RWPE1 (cell line): ENCODE measurements at regions not wholly inside any gene's neighbourhood (a gene's known extent, or its start where the extent isn't known, plus 50 kb on each side); places are given as distances from the start of the nearest gene placed in this dataset.
A peak's percentile ranks its signal among the peaks of the same experiment; 100 is the strongest.

Experiments used
- CTCF ChIA-PET: fragments of 350-600 bp; sonication (Branson Sonifier 250); formaldehyde crosslinking; extraction: SDS; loops from one replicate; lab custom pipeline; 2021; lab: Yijun Ruan, JAX
- POLR2A ChIA-PET: fragments of 400-600 bp; formaldehyde crosslinking; extraction: SDS; loops from one replicate; lab custom pipeline; 2020; ENCODE audit warnings: antibody characterized with exemption; ENCODE audit not compliant: low non-redundant PET; lab: Yijun Ruan, JAX
- DNase-seq: peaks from one replicate; pipeline ENCODE4 v3.0.0; 2012; ENCODE audit warnings: low spot score
- H3K27ac ChIP-seq: fragments of 450-650 bp; 2 replicates; pipeline ENCODE4 v1.5.1; 2017
- CTCF ChIP-seq: fragments of 450-650 bp; conservative IDR thresholded peaks from 2 replicates; pipeline ENCODE4 v1.5.1; 2017; ENCODE audit warnings: low read depth, mild to moderate bottlenecking

- H3K27ac ChIP-seq: no peak overlapping the region
- no peak for DNase-seq
- CTCF ChIA-PET: interaction anchor here (0.5 kb wide), 1 partner anchor 34 kb away, joined by 3 read pairs; no protein-coding TSS in a partner anchor
- POLR2A ChIA-PET: no interaction called here
- TF ChIP-seq CTCF: no peak
These were observed 106.0 kb upstream of the FAR2 start for GRCh38 chr12:29043069-29043468.

- CTCF ChIA-PET: interaction anchor here (0.6 kb wide), 1 partner anchor 10 kb away, joined by 3 read pairs; no protein-coding TSS in a partner anchor
- H3K27ac ChIP-seq: no peak overlapping the region
- no peak for TF ChIP-seq CTCF
- POLR2A ChIA-PET: no interaction called here
- DNase-seq: no peak
These were observed 104.3 kb upstream of the FAR2 start for GRCh38 chr12:29044799-29045198.

- ChIA-PET POLR2A (no interaction called here), CTCF (interaction anchor here (0.7 kb wide), 1 partner anchor 648 kb away, joined by 3 read pairs; no protein-coding TSS in a partner anchor)
- TF ChIP-seq CTCF: no peak
- no peak overlapping the region for H3K27ac ChIP-seq
- DNase-seq: no peak
These were observed 100.3 kb upstream of the FAR2 start for GRCh38 chr12:29048787-29049186.

GRCh38 chr12:29050503-29050902 lies 98.6 kb upstream of the FAR2 start:
- no peak for TF ChIP-seq CTCF
- no peak for DNase-seq
- H3K27ac ChIP-seq: no peak overlapping the region
- CTCF ChIA-PET: no interaction called here
- POLR2A ChIA-PET: no interaction called here

- no peak for DNase-seq
- no peak overlapping the region for H3K27ac ChIP-seq
- no peak for TF ChIP-seq CTCF
- ChIA-PET POLR2A (no interaction called here), CTCF (no interaction called here)
These were observed 97.9 kb upstream of the FAR2 start for GRCh38 chr12:29051221-29051620.

GRCh38 chr12:29053567-29053966 lies 95.5 kb upstream of the FAR2 start:
- TF ChIP-seq CTCF: no peak
- ChIA-PET CTCF (no interaction called here), POLR2A (no interaction called here)
- H3K27ac ChIP-seq: no peak overlapping the region
- DNase-seq: peak; percentile 13
